ENCODE measurements at regions not wholly inside any gene's neighbourhood (a gene's known extent, or its start where the extent isn't known, plus 50 kb on each side); places are given as distances from the start of the nearest gene placed in this dataset.

DNA sequence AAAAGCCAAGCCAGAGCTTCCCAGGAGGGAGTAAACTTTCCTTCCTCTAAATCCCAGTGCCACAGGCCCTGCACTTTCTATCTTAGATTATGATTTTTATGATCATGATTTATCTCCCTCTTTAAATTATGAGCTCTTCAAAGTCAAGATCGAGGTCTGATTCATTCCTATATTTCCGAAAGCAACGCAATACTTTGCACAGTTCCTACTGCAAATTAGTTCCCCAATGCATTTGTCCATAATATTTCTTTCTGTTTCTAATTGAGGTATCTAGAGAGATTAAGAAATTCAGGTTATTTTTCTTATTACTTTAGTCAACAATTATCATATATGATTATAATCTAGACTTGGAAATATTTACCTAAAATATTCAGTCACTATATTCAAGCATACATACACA lies 173.1 kb upstream of the LPP start:
- ATAC-seq (ENCODE audit: low FRiP score), result no peak
- H3K4me1 ChIP-seq (ENCODE audit: control insufficient read depth in 1 of 2, insufficient read depth in 2 of 2, low read length in 2 of 2), result no peaks in the 10 kb centered on the region
- H3K36me3 ChIP-seq (ENCODE audit: control insufficient read depth in 1 of 2, insufficient read depth in 2 of 2, low read length in 1 of 2), result no peaks in the 10 kb centered on the region
- peaks cover 2% of the 10 kb centered on the region for H3K9me3 ChIP-seq (ENCODE audit: control insufficient read depth, low read length)
- no peaks in the 10 kb centered on the region for H3K27me3 ChIP-seq (ENCODE audit: control insufficient read depth in 1 of 2, insufficient read depth in 2 of 2, low read length in 1 of 2)
- DNase-seq, result no peak
- WGBS, 2 donors, result 89 to 91% methylated on average over 3 of the region's 3 CpGs
- no peak overlapping the region for H3K27ac ChIP-seq (ENCODE audit: low read depth in 1 of 2, low read length in 2 of 2)
- no peak overlapping the region for H3K4me3 ChIP-seq (ENCODE audit: low read length in 2 of 2)
- intact Hi-C loops (cut with DNase I), result no loop called here

DNA sequence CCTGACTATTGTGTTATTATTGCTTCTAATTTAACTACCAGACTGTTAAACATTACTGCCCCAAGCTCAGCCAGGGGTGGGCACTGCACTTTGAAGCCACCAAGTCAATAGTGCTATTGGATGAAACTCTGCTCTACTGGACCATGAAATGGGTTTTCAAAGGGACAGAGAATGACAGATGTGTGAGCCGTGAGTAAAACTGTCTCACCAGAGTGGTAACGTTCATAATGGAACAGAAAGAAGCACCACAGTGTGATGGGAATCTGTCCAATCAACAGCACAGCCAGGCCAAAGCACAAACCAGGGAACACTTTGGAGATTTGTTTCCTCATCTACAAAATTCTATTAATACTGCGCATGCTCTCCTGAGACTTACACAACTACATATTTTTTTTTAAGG lies 171.8 kb upstream of the LPP start:
- H3K27me3 ChIP-seq (ENCODE audit: control insufficient read depth in 1 of 2, insufficient read depth in 2 of 2, low read length in 1 of 2), result no peaks in the 10 kb centered on the region
- H3K4me1 ChIP-seq (ENCODE audit: control insufficient read depth in 1 of 2, insufficient read depth in 2 of 2, low read length in 2 of 2), result no peaks in the 10 kb centered on the region
- H3K4me3 ChIP-seq (ENCODE audit: low read length in 2 of 2), result no peak overlapping the region
- H3K27ac ChIP-seq (ENCODE audit: low read depth in 1 of 2, low read length in 2 of 2), result no peak overlapping the region
- no peaks in the 10 kb centered on the region for H3K36me3 ChIP-seq (ENCODE audit: control insufficient read depth in 1 of 2, insufficient read depth in 2 of 2, low read length in 1 of 2)
- 89 to 93% methylated on average over 3 of the region's 3 CpGs for WGBS, 2 donors
- no peak for ATAC-seq (ENCODE audit: low FRiP score)
- no peak for DNase-seq
- intact Hi-C loops (cut with DNase I), result no loop called here
- H3K9me3 ChIP-seq (ENCODE audit: control insufficient read depth, low read length), result peaks cover 2% of the 10 kb centered on the region

DNA sequence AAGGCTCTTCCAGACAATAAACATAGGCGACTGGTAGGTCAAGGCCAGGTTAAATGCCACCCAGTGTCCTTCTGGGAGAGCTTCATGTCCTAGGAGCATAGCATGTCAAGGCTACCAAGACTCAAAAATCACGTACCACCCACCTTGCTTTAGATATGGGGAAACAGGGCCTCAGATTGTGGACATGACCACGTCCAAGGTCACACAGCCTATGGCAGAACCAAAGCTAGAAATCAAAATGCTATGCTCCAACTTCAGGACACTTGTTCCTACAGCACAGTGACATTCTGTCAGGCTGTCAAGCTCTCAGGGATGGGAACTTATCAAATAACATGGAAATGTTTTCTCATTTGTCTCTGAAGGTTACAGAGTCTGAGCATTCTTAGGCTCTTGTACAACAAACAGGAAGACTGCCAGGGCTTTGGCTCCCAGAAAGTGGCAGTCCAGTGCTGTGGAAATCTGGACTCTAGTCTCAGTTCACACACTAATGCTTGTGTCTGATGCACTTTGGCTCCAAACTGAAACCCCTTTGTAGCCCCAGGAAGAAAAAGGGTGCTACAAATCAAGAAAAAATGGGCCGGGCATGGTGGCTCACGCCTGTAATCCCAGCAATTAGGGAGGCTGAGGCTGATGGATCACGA lies 170.4 kb upstream of the LPP start:
- no peak overlapping the region for H3K4me3 ChIP-seq (ENCODE audit: low read length in 2 of 2)
- no peak overlapping the region for H3K27ac ChIP-seq (ENCODE audit: low read depth in 1 of 2, low read length in 2 of 2)
- H3K4me1 ChIP-seq (ENCODE audit: control insufficient read depth in 1 of 2, insufficient read depth in 2 of 2, low read length in 2 of 2), result no peaks in the 10 kb centered on the region
- no peak for DNase-seq
- no peaks in the 10 kb centered on the region for H3K9me3 ChIP-seq (ENCODE audit: control insufficient read depth, low read length)
- H3K27me3 ChIP-seq (ENCODE audit: control insufficient read depth in 1 of 2, insufficient read depth in 2 of 2, low read length in 1 of 2), result no peaks in the 10 kb centered on the region
- intact Hi-C loops (cut with DNase I), result no loop called here
- 82 to 89% methylated on average over 6 of the region's 6 CpGs for WGBS, 2 donors
- ATAC-seq (ENCODE audit: low FRiP score), result no peak
- H3K36me3 ChIP-seq (ENCODE audit: control insufficient read depth in 1 of 2, insufficient read depth in 2 of 2, low read length in 1 of 2), result no peaks in the 10 kb centered on the region

DNA sequence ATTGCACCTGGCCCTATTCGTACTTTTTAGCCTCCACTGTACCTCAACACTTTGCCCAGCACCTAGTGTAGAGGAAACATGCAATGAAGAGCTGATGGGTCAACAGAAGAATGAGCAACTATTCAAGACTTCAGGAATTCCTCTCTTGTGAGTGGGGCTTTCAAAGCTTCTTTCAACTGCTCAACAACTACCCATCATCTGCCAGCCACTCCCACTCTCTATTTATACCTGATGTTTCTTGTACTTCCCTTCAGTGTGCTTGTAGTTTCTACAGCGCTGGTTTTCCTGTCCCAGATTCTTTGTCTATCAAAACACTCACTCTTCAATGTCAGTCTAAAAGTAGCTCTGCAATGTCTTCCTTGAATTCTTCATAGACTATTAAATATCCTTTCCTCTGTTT lies 168.3 kb upstream of the LPP start:
- DNase-seq (no peak), ATAC-seq (ENCODE audit: low FRiP score) (no peak)
- Histone ChIP-seq H3K27me3 (ENCODE audit: control insufficient read depth in 1 of 2, insufficient read depth in 2 of 2, low read length in 1 of 2) (no peaks in the 10 kb centered on the region), H3K9me3 (ENCODE audit: control insufficient read depth, low read length) (no peaks in the 10 kb centered on the region), H3K4me3 (ENCODE audit: low read length in 2 of 2) (no peak overlapping the region), H3K27ac (ENCODE audit: low read depth in 1 of 2, low read length in 2 of 2) (no peak overlapping the region), H3K36me3 (ENCODE audit: control insufficient read depth in 1 of 2, insufficient read depth in 2 of 2, low read length in 1 of 2) (no peaks in the 10 kb centered on the region), H3K4me1 (ENCODE audit: control insufficient read depth in 1 of 2, insufficient read depth in 2 of 2, low read length in 2 of 2) (no peaks in the 10 kb centered on the region)
- intact Hi-C loops (cut with DNase I), result no loop called here
- WGBS, 2 donors, result 82 to 88% methylated on average over 2 of the region's 2 CpGs

DNA sequence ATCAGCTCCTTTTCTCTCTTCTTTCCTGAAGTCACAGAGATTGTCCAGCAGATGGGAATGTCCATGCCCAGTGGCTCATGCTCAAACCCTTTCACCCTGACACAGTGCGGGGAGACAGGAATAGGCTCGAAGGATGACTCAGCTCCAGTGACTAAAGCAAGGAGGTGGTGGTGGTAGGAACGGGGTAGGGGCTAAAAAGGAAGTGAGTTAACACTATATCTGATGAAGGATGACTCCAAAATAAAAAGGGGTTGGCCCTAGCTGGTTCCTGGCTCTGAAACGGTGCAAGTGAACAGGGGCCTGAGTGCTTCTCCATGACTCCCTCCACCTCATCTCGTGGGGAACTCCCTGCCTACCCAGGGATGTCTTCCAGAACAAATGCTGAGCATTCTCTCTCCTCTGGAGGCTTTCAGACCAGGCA lies 167.4 kb upstream of the LPP start:
- ATAC-seq (ENCODE audit: low FRiP score) (peak; percentile 46), DNase-seq (peak in 1 of 2 donors; percentile 49)
- no peaks in the 10 kb centered on the region for H3K9me3 ChIP-seq (ENCODE audit: control insufficient read depth, low read length)
- H3K27me3 ChIP-seq (ENCODE audit: control insufficient read depth in 1 of 2, insufficient read depth in 2 of 2, low read length in 1 of 2), result no peaks in the 10 kb centered on the region
- 29 to 31% methylated on average over 5 of the region's 5 CpGs for whole genome bisulfite sequencing, 2 donors
- no peak overlapping the region for H3K27ac ChIP-seq (ENCODE audit: low read depth in 1 of 2, low read length in 2 of 2)
- no peaks in the 10 kb centered on the region for H3K36me3 ChIP-seq (ENCODE audit: control insufficient read depth in 1 of 2, insufficient read depth in 2 of 2, low read length in 1 of 2)
- H3K4me3 ChIP-seq (ENCODE audit: low read length in 2 of 2), result no peak overlapping the region
- intact Hi-C loops (cut with DNase I), result no loop called here
- H3K4me1 ChIP-seq (ENCODE audit: control insufficient read depth in 1 of 2, insufficient read depth in 2 of 2, low read length in 2 of 2), result no peaks in the 10 kb centered on the region

DNA sequence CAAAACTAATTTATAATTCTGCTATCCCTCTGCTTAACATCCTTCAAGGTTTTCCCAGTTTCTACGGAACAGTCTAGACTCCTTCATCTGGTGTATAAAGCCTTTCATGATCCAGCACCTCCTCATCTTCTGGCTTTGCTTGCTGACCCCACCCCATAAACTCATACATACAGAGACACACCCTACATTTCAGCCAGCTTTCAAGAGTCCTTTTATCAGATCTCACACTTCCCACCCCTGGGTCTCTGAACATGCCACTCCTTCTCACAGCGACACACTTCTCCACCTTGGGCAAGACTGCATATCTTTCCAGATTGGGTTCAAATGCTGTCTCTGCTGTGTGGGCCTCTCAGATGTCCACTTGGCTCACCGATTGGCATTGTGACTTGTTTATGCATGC lies 166.8 kb upstream of the LPP start:
- WGBS, 2 donors, result 76% methylated on average over 3 of the region's 3 CpGs
- DNase-seq, result no peak
- Histone ChIP-seq H3K27ac (ENCODE audit: low read depth in 1 of 2, low read length in 2 of 2) (no peak overlapping the region), H3K4me1 (ENCODE audit: control insufficient read depth in 1 of 2, insufficient read depth in 2 of 2, low read length in 2 of 2) (no peaks in the 10 kb centered on the region), H3K36me3 (ENCODE audit: control insufficient read depth in 1 of 2, insufficient read depth in 2 of 2, low read length in 1 of 2) (no peaks in the 10 kb centered on the region), H3K4me3 (ENCODE audit: low read length in 2 of 2) (no peak overlapping the region), H3K9me3 (ENCODE audit: control insufficient read depth, low read length) (no peaks in the 10 kb centered on the region), H3K27me3 (ENCODE audit: control insufficient read depth in 1 of 2, insufficient read depth in 2 of 2, low read length in 1 of 2) (no peaks in the 10 kb centered on the region)
- intact Hi-C loops (cut with DNase I), result no loop called here
- no peak for ATAC-seq (ENCODE audit: low FRiP score)

DNA sequence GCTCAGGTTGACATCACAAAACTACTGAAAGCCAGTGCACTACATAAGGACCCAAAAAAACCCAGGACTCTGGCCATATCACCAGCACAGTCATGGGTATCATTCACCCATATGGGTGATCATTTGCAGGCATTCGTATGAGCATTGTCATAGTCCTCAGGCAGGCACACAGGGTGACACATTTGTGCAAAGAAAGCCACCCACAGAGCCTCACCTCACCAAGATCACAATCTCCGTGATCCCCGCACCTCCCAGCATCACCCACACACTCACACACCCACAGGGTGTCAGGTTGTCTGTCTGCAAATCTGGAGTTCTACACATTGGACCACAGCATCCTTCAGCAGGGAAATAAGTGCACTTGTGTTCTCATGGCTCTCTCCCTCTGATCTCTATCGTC lies 166.0 kb upstream of the LPP start:
- Histone ChIP-seq H3K27me3 (ENCODE audit: control insufficient read depth in 1 of 2, insufficient read depth in 2 of 2, low read length in 1 of 2) (no peaks in the 10 kb centered on the region), H3K9me3 (ENCODE audit: control insufficient read depth, low read length) (no peaks in the 10 kb centered on the region), H3K27ac (ENCODE audit: low read depth in 1 of 2, low read length in 2 of 2) (no peak overlapping the region), H3K4me3 (ENCODE audit: low read length in 2 of 2) (no peak overlapping the region), H3K4me1 (ENCODE audit: control insufficient read depth in 1 of 2, insufficient read depth in 2 of 2, low read length in 2 of 2) (no peaks in the 10 kb centered on the region), H3K36me3 (ENCODE audit: control insufficient read depth in 1 of 2, insufficient read depth in 2 of 2, low read length in 1 of 2) (no peaks in the 10 kb centered on the region)
- no peak for ATAC-seq (ENCODE audit: low FRiP score)
- intact Hi-C loops (cut with DNase I), result no loop called here
- DNase-seq, result no peak
- 94 to 95% methylated on average over 4 of the region's 4 CpGs for WGBS, 2 donors

DNA sequence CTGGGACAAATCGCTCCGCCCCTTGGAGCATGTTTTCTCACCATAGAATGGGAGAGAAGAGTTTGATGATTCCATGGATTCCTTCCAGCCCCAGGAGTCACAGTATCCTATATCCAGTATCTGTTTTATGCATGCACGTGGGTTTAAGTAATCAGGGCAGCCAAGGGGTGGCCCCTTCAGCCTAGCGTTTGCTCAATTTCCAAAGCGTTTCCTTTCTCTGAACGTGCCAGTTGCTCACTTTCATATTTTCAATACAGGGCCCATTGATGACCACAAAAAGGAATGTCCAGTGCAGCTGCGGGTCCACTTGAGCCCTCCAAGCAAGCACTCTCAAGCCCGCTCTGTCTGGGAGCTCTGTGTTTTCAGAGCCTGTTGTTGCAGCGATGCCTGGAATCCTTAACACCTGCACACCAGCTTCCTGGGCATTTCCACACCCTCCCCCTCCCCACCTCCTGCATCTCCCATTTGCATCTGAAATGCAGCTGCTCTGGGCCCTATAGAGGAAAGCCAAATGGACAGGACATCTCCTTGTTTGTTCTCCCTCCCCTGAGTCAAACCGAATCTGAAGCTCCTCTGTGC lies 164.3 kb upstream of the LPP start:
- Histone ChIP-seq H3K36me3 (ENCODE audit: control insufficient read depth in 1 of 2, insufficient read depth in 2 of 2, low read length in 1 of 2) (no peaks in the 10 kb centered on the region), H3K27me3 (ENCODE audit: control insufficient read depth in 1 of 2, insufficient read depth in 2 of 2, low read length in 1 of 2) (no peaks in the 10 kb centered on the region), H3K27ac (ENCODE audit: low read depth in 1 of 2, low read length in 2 of 2) (no peak overlapping the region), H3K9me3 (ENCODE audit: control insufficient read depth, low read length) (no peaks in the 10 kb centered on the region), H3K4me1 (ENCODE audit: control insufficient read depth in 1 of 2, insufficient read depth in 2 of 2, low read length in 2 of 2) (no peaks in the 10 kb centered on the region), H3K4me3 (ENCODE audit: low read length in 2 of 2) (no peak overlapping the region)
- DNase-seq (no peak), ATAC-seq (ENCODE audit: low FRiP score) (no peak)
- intact Hi-C loops (cut with DNase I), result no loop called here
- WGBS, 2 donors, result 79 to 83% methylated on average over 10 of the region's 10 CpGs

DNA sequence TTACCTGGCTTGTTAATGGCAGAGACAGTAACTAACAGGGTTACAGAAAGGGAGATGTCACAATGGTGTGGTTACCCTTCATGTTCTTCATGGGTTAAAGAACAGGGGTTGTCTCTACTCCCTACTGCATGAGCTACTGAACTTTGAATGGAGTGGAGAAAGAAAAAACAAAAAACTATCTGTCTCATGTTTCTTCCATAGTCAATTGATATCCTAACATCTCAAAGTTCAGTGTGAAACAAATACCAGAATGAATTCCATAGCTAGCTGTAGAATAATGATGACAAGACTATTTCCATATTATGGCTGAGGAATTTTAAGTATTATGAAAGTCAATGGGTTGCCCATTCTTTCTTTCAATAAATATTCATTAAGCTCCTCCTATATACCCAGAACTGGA lies 161.3 kb upstream of the LPP start:
- no peak for DNase-seq

More for the DNA sequence above, 161.3 kb upstream of the LPP start:
- no peaks in the 10 kb centered on the region for H3K4me1 ChIP-seq (ENCODE audit: control insufficient read depth in 1 of 2, insufficient read depth in 2 of 2, low read length in 2 of 2)
- no peaks in the 10 kb centered on the region for H3K36me3 ChIP-seq (ENCODE audit: control insufficient read depth in 1 of 2, insufficient read depth in 2 of 2, low read length in 1 of 2)
- no peak overlapping the region for H3K4me3 ChIP-seq (ENCODE audit: low read length in 2 of 2)
- no peak overlapping the region for H3K27ac ChIP-seq (ENCODE audit: low read depth in 1 of 2, low read length in 2 of 2)
- no peaks in the 10 kb centered on the region for H3K27me3 ChIP-seq (ENCODE audit: control insufficient read depth in 1 of 2, insufficient read depth in 2 of 2, low read length in 1 of 2)
- peaks cover 2% of the 10 kb centered on the region for H3K9me3 ChIP-seq (ENCODE audit: control insufficient read depth, low read length)
- ATAC-seq (ENCODE audit: low FRiP score), result no peak
- intact Hi-C loops (cut with DNase I), result no loop called here

All from aorta (tissue), 5 donors.